HCT116 (cell line): ENCODE measurements at regions not wholly inside any gene's neighbourhood (a gene's known extent, or its start where the extent isn't known, plus 50 kb on each side); places are given as distances from the start of the nearest gene placed in this dataset.

Experiments
- ATAC-seq: fragments of 200-7000 bp; cut with Tn5 transposase; 2 replicates; pipeline ENCODE4 v1.9.1; 2020; ENCODE audit warnings: mild to moderate bottlenecking, moderate library complexity
- BruUV-seq: library from RNA; stranded (reverse); fragments of 400-500 nt; replicated peaks from 2 replicates; lab custom pipeline; 2021; lab: Mats Ljungman, UMichigan
- CTCF ChIA-PET: fragments of 300-600 bp; sonication (Branson Sonifier 250); formaldehyde crosslinking; loops from one replicate; lab custom pipeline; 2021; ENCODE audit warnings: antibody characterized with exemption; lab: Charles Lee
- POLR2A ChIA-PET: fragments of 300-600, 350-600 bp; sonication (Branson Sonifier 250); formaldehyde crosslinking; loops from one replicate; lab custom pipeline; 2021; ENCODE audit warnings: antibody characterized with exemption; lab: Charles Lee
- RAD21 ChIA-PET, 2 experiments: fragments of 300-600 bp; sonication (Branson Sonifier 250); formaldehyde crosslinking; loops; one replicate each; lab custom pipeline; 2023; ENCODE audit warnings: low total read pairs in 2 of 2; ENCODE audit not compliant: uncharacterized antibody in 2 of 2, unreplicated experiment in 2 of 2, low non-redundant PET in 1 of 2; lab: Charles Lee
- DNase-seq: peaks from one replicate; pipeline ENCODE4 v3.0.0-alpha.2; 2010; ENCODE audit warnings: low read depth, low spot score
- H2AFZ ChIP-seq: fragments of 200-600 bp; shearing (Covaris generic), sonication (generic); 2 replicates; pipeline ENCODE4 v1.6.1; 2017; ENCODE audit warnings: low read depth, mixed run types, mixed read lengths, antibody characterized with exemption, low read length; ENCODE audit not compliant: poor library complexity, severe bottlenecking
- H3K27ac ChIP-seq: 2 replicates; pipeline ENCODE4 v1.5.1; 2012; ENCODE audit warnings: low read depth, low read length
- H3K27me3 ChIP-seq: fragments of 200-600 bp; sonication (generic); 2 replicates; pipeline ENCODE4 v1.6.1; 2016; ENCODE audit warnings: mixed run types, low read length, mixed read lengths; ENCODE audit not compliant: insufficient read depth
- H3K36me3 ChIP-seq, 2 experiments: fragments of 200-500 bp in 1 of 2; fragments of 200-600 bp in 1 of 2; sonication (Bioruptor generic) in 1 of 2; sonication (generic) in 1 of 2; 2 replicates each; pipeline versions ENCODE4 v1.5.1 to v1.6.1; 2014 to 2016; ENCODE audit warnings: low read length in 2 of 2, inconsistent platforms in 1 of 2, mixed read lengths in 1 of 2, mixed run types in 1 of 2; ENCODE audit not compliant: insufficient read depth in 2 of 2, control insufficient read depth in 1 of 2
- H3K4me1 ChIP-seq, 2 experiments: fragments of 200-600 bp in 1 of 2; sonication (generic) in 1 of 2; 2 replicates each; pipeline versions ENCODE4 v1.5.1 to v1.6.1; 2012 to 2017; ENCODE audit warnings: low read length in 2 of 2, inconsistent platforms in 1 of 2, mild to moderate bottlenecking in 1 of 2, mixed read lengths in 1 of 2, mixed run types in 1 of 2, moderate library complexity in 1 of 2; ENCODE audit not compliant: insufficient read depth in 2 of 2, control insufficient read depth in 1 of 2
- H3K4me2 ChIP-seq: fragments of 200-600 bp; sonication (generic); 2 replicates; pipeline ENCODE4 v1.6.1; 2017; ENCODE audit warnings: mixed run types, low read length, mixed read lengths
- H3K4me3 ChIP-seq, 2 experiments: fragments of 200-600 bp in 1 of 2; sonication (generic) in 1 of 2; replicated peaks in 1 of 2; 2 replicates each; pipeline ENCODE4 v1.5.1; 2011 to 2016; ENCODE audit warnings: low read length in 2 of 2, control low read depth in 1 of 2, low read depth in 1 of 2, mild to moderate bottlenecking in 1 of 2, mixed read lengths in 1 of 2, mixed run types in 1 of 2
- H3K79me2 ChIP-seq: fragments of 200-600 bp; sonication (generic); 2 replicates; pipeline ENCODE4 v1.6.1; 2017; ENCODE audit warnings: mild to moderate bottlenecking, mixed run types, low read length, moderate library complexity, mixed read lengths; ENCODE audit not compliant: insufficient read depth
- H3K9ac ChIP-seq: fragments of 200-600 bp; sonication (generic); 2 replicates; pipeline ENCODE4 v1.6.1; 2016; ENCODE audit warnings: low read length, mixed read lengths
- H3K9me2 ChIP-seq: fragments of 200-600 bp; sonication (generic), shearing (Covaris generic); 2 replicates; pipeline ENCODE4 v1.6.1; 2017; ENCODE audit warnings: mixed run types, mild to moderate bottlenecking, moderate library complexity; ENCODE audit not compliant: insufficient read depth
- H3K9me3 ChIP-seq, 2 experiments: fragments of 200-500 bp in 1 of 2; fragments of 200-600 bp in 1 of 2; sonication (Bioruptor generic) in 1 of 2; sonication (generic) in 1 of 2; 2 replicates each; pipeline ENCODE4 v1.6.1; 2014 to 2017; ENCODE audit warnings: low read length in 2 of 2, mixed read lengths in 2 of 2, inconsistent platforms in 1 of 2, low read depth in 1 of 2, mild to moderate bottlenecking in 1 of 2, mixed run types in 1 of 2, moderate library complexity in 1 of 2; ENCODE audit not compliant: control insufficient read depth in 1 of 2, insufficient read depth in 1 of 2
- H4K20me1 ChIP-seq: fragments of 200-600 bp; sonication (generic), shearing (Covaris generic); 2 replicates; pipeline ENCODE4 v1.6.1; 2017; ENCODE audit warnings: mixed run types, mild to moderate bottlenecking, moderate library complexity; ENCODE audit not compliant: insufficient read depth
- CBX3 ChIP-seq: IDR thresholded peaks from 2 replicates; pipeline ENCODE4 v1.6.1; 2012; ENCODE audit warnings: low read depth
- EGR1 ChIP-seq: IDR thresholded peaks from 2 replicates; pipeline ENCODE4 v1.6.1; 2012; ENCODE audit warnings: low read depth
- EZH2 ChIP-seq: fragments of 200-600 bp; sonication (generic); IDR thresholded peaks from 2 replicates; pipeline ENCODE4 v1.6.1; 2017; ENCODE audit warnings: antibody characterized with exemption, mixed run types
- EZH2phosphoT487 ChIP-seq: fragments of 200-600 bp; IDR thresholded peaks from 2 replicates; pipeline ENCODE4 v1.6.1; 2018; ENCODE audit warnings: antibody characterized with exemption, borderline replicate concordance
- FOSL1 ChIP-seq: IDR thresholded peaks from 2 replicates; pipeline ENCODE4 v1.6.1; 2012; ENCODE audit warnings: low read depth
- JUND ChIP-seq: IDR thresholded peaks from 2 replicates; pipeline ENCODE4 v1.6.1; 2012
- MAX ChIP-seq: IDR thresholded peaks from 2 replicates; pipeline ENCODE4 v1.6.1; 2012
- POLR2A ChIP-seq: IDR thresholded peaks from 2 replicates; pipeline ENCODE4 v1.7.0; 2011; ENCODE audit warnings: borderline replicate concordance; ENCODE audit not compliant: insufficient read depth, insufficient read length; ENCODE audit errors: extremely low read depth
- POLR2AphosphoS5 ChIP-seq: IDR thresholded peaks from 2 replicates; pipeline ENCODE4 v1.6.1; 2011; ENCODE audit warnings: mild to moderate bottlenecking, low read depth, low read length, moderate library complexity
- REST ChIP-seq: IDR thresholded peaks from 2 replicates; pipeline ENCODE4 v1.6.1; 2012; ENCODE audit warnings: low read depth
- SP1 ChIP-seq: IDR thresholded peaks from 2 replicates; pipeline ENCODE4 v1.6.1; 2012; ENCODE audit warnings: low read depth
- SRF ChIP-seq: IDR thresholded peaks from 2 replicates; pipeline ENCODE4 v1.6.1; 2012; ENCODE audit warnings: low read depth
- TCF7L2 ChIP-seq: IDR thresholded peaks from 2 replicates; pipeline ENCODE4 v1.7.0; 2011; ENCODE audit warnings: borderline replicate concordance, inconsistent platforms; ENCODE audit not compliant: insufficient read depth, insufficient read length; ENCODE audit errors: extremely low read depth
- YY1 ChIP-seq: IDR thresholded peaks from 2 replicates; pipeline ENCODE4 v1.6.1; 2011; ENCODE audit warnings: low read length, low read depth, moderate library complexity, mild to moderate bottlenecking; ENCODE audit not compliant: insufficient replicate concordance; ENCODE audit errors: extremely low read depth
- ZNF274 ChIP-seq: fragments of 200-500 bp; sonication (Bioruptor generic); IDR thresholded peaks from 2 replicates; pipeline ENCODE4 v1.6.1; 2014; ENCODE audit warnings: mild to moderate bottlenecking, low read depth, low read length, inconsistent platforms
- intact Hi-C: fragments of 100-400 bp; cut with micrococcal nuclease; formaldehyde crosslinking; loops from 2 replicates; pipeline ENCODE4 v1.10.0; 2022
- TF ChIP-seq, protein P1 (sequence below): IDR thresholded peaks from 2 replicates; pipeline ENCODE4 v1.6.1; 2012
- TF ChIP-seq, protein P2 (sequence below): IDR thresholded peaks from 2 replicates; pipeline ENCODE4 v1.6.1; 2011; ENCODE audit warnings: mild to moderate bottlenecking, low read length, moderate library complexity; ENCODE audit not compliant: insufficient replicate concordance; ENCODE audit errors: extremely low read depth
- TF ChIP-seq, protein P3 (sequence below), 3 experiments: fragments of 200-600 bp in 1 of 3; sonication (generic) in 1 of 3; IDR thresholded peaks in 2 of 3; conservative IDR thresholded peaks in 1 of 3; 2 replicates each; pipeline ENCODE4 v1.5.1; 2012 to 2017; ENCODE audit warnings: low read depth in 2 of 3, low read length in 2 of 3, antibody characterized with exemption in 1 of 3, borderline replicate concordance in 1 of 3, control low read depth in 1 of 3, mild to moderate bottlenecking in 1 of 3, mixed read lengths in 1 of 3, mixed run types in 1 of 3, moderate library complexity in 1 of 3; ENCODE audit not compliant: insufficient read depth in 1 of 3

DNA sequence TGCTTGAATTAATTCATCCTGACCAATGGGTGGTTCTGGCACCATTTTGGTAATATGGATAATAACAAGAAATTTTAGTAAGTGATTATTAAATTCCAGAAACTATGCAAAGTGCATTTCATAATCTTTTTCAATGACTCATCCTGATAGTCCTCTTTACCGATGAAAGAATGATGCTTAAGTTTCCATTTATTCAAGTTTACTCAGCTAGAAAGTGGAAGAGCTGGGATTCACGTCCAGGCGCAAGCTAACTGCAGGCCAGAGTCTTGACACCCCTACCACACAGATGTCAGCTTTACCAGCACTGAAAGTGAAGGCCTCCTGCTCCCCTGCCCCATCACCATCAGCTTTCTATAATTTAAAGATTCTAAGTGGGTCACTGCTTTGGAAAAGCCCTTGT is 493.5 kb upstream of the WWC1 start:
- no peak for DNase-seq
- Histone ChIP-seq H3K4me1 (no peaks in the 10 kb centered on the region), H3K27ac (no peak overlapping the region), H3K4me2 (no peak overlapping the region), H3K79me2 (no peaks in the 10 kb centered on the region), H3K9ac (no peak overlapping the region), H3K36me3 (no peaks in the 10 kb centered on the region), H4K20me1 (no peaks in the 10 kb centered on the region), H3K27me3 (peaks cover 22% of the 10 kb centered on the region), H2AFZ (no peak overlapping the region), H3K4me3 (no peak overlapping the region), H3K9me3 (no peaks in the 10 kb centered on the region), H3K9me2 (no peaks in the 10 kb centered on the region)
- intact Hi-C loops: no loop called here
- no TSS peak for BruUV-seq
- ATAC-seq: no peak
- no peak for TF ChIP-seq ZNF274
- no peak for TF ChIP-seq EGR1
- TF ChIP-seq, protein P1, sequence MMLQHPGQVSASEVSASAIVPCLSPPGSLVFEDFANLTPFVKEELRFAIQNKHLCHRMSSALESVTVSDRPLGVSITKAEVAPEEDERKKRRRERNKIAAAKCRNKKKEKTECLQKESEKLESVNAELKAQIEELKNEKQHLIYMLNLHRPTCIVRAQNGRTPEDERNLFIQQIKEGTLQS: no peak
- no peak for TF ChIP-seq POLR2A
- no peak for TF ChIP-seq CBX3
- no peak for TF ChIP-seq YY1
- TF ChIP-seq MAX: no peak
- TF ChIP-seq, protein P2, sequence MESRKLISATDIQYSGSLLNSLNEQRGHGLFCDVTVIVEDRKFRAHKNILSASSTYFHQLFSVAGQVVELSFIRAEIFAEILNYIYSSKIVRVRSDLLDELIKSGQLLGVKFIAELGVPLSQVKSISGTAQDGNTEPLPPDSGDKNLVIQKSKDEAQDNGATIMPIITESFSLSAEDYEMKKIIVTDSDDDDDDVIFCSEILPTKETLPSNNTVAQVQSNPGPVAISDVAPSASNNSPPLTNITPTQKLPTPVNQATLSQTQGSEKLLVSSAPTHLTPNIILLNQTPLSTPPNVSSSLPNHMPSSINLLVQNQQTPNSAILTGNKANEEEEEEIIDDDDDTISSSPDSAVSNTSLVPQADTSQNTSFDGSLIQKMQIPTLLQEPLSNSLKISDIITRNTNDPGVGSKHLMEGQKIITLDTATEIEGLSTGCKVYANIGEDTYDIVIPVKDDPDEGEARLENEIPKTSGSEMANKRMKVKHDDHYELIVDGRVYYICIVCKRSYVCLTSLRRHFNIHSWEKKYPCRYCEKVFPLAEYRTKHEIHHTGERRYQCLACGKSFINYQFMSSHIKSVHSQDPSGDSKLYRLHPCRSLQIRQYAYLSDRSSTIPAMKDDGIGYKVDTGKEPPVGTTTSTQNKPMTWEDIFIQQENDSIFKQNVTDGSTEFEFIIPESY: no peak
- TF ChIP-seq, protein P3, sequence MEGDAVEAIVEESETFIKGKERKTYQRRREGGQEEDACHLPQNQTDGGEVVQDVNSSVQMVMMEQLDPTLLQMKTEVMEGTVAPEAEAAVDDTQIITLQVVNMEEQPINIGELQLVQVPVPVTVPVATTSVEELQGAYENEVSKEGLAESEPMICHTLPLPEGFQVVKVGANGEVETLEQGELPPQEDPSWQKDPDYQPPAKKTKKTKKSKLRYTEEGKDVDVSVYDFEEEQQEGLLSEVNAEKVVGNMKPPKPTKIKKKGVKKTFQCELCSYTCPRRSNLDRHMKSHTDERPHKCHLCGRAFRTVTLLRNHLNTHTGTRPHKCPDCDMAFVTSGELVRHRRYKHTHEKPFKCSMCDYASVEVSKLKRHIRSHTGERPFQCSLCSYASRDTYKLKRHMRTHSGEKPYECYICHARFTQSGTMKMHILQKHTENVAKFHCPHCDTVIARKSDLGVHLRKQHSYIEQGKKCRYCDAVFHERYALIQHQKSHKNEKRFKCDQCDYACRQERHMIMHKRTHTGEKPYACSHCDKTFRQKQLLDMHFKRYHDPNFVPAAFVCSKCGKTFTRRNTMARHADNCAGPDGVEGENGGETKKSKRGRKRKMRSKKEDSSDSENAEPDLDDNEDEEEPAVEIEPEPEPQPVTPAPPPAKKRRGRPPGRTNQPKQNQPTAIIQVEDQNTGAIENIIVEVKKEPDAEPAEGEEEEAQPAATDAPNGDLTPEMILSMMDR (IDR thresholded peaks at IDR 0.05 in 2 of 3, conservative IDR thresholded peaks at IDR 0.05 in 1 of 3; ENCODE audit: borderline replicate concordance in 1 of 3, insufficient read depth in 1 of 3, low read depth in 2 of 3, low read length in 2 of 3): no peak
- TF ChIP-seq SRF: no peak
- no peak for TF ChIP-seq REST
- no peak for TF ChIP-seq EZH2phosphoT487
- TF ChIP-seq EZH2: no peak
- TF ChIP-seq SP1: no peak
- TF ChIP-seq POLR2AphosphoS5: no peak
- no peak for TF ChIP-seq FOSL1
- TF ChIP-seq JUND: no peak
- no peak for TF ChIP-seq TCF7L2
- ChIA-PET POLR2A (no interaction called here), RAD21 (no interaction called here), CTCF (no interaction called here)
